ENCODE measurements at regions not wholly inside any gene's neighbourhood (a gene's known extent, or its start where the extent isn't known, plus 50 kb on each side); places are given as distances from the start of the nearest gene placed in this dataset.
"Not testable (repeated sequence)": the region's sequence is repeated elsewhere in the genome, so short reads cannot be mapped to it uniquely, and the experiment has no call there.

DNA sequence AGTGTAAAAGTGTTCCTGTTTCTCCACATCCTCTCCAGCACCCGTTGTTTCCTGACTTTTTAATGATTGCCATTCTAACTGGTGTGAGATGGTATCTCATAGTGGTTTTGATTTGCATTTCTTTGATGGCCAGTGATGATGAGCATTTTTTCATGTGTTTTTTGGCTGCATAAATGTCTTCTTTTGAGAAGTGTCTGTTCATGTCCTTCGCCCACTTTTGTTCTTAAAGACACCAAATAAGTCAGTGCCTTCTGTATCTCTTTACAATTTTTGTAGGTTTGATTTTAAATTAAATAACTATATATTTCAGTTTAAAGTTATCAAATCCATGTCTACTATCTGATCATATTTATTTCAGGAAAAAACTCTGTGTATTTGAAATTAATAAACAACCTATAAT, 202.4 kb upstream of the ZNF322 start:
- H3K27me3 ChIP-seq (replicated peaks; ENCODE audit: control insufficient read depth, insufficient read depth, low read length); H3K4me3 ChIP-seq (ENCODE audit: low read length); DNase-seq (ENCODE audit: low read depth); H3K36me3 ChIP-seq (ENCODE audit: control insufficient read depth, insufficient read depth, low read length, severe bottlenecking); H3K9me3 ChIP-seq (ENCODE audit: control insufficient read depth, low read length); H3K4me1 ChIP-seq (ENCODE audit: control insufficient read depth, insufficient read depth, low read length); H3K9ac ChIP-seq (ENCODE audit: low read length): not testable (repeated sequence)

DNA sequence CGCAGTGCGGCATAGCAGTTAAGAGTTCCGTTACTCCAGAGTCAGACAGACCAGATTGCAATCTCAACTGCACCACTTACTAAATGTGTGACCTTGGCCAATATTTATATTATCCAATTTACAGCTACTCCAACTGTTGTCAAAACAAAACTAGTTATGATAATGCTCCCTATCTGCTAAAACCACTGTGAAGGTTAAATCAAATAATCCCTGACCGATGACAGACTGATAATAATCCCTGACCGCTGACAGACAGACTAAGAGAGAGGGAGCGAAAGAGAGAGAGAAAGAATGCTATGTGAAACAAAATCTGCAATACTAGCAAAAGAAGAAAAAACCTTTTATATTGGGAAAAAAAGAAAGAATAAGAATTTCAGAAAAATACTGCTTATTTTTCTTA, 204.1 kb upstream of the ZNF322 start:
- not testable (repeated sequence) for H3K36me3 ChIP-seq (ENCODE audit: control insufficient read depth, insufficient read depth, low read length, severe bottlenecking); H3K4me3 ChIP-seq (ENCODE audit: low read length); H3K9ac ChIP-seq (ENCODE audit: low read length)

DNA sequence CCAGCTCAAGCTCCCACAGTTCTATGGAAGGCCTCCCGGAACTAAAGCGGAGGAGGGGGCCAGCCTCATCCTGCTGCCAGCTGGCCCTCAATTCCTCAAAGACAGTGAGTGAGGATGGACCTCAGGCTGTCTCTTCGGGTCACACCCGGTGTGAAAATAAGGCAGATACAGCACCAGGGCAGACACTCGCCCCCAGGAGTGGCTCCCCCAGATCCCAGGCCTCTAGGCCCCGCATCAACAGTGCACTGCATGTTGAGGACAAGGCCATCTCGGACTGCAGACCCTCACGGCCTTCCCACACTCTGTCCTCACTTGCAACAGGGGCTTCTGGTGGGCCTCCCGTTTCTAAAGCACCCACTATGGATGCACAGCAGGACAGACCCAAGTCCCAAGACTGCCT, 239.2 kb upstream of the ZNF322 start:
- H3K9ac ChIP-seq (ENCODE audit: low read length); H3K4me3 ChIP-seq (ENCODE audit: low read length); H3K4me1 ChIP-seq (ENCODE audit: control insufficient read depth, insufficient read depth, low read length): not testable (repeated sequence)

More for the DNA sequence above, 204.1 kb upstream of the ZNF322 start:
- H3K9me3 ChIP-seq (ENCODE audit: control insufficient read depth, low read length); H3K4me1 ChIP-seq (ENCODE audit: control insufficient read depth, insufficient read depth, low read length); DNase-seq (ENCODE audit: low read depth); H3K27me3 ChIP-seq (replicated peaks; ENCODE audit: control insufficient read depth, insufficient read depth, low read length): not testable (repeated sequence)

DNA sequence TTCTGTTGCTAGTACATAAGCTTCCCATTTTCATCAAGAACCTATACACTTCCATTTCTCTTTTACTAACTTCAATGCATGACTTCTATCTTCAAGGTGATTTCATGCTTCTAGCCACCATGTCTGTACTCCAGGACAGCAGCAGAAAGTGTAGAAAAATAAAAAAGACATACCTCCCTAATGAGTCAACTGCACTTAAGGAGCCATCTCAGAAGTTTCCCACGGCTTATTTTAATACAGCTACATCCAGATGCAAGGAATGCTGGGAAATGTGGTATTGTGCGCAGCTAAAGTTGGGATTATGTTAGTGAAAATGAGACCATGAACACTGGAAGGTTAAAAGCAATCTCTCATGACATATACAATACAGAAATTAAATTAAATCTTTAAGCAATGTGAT, 264.7 kb upstream of the ZNF322 start:
- not testable (repeated sequence) for H3K27me3 ChIP-seq (replicated peaks; ENCODE audit: control insufficient read depth, insufficient read depth, low read length); H3K9me3 ChIP-seq (ENCODE audit: control insufficient read depth, low read length); H3K36me3 ChIP-seq (ENCODE audit: control insufficient read depth, insufficient read depth, low read length, severe bottlenecking); H3K9ac ChIP-seq (ENCODE audit: low read length); H3K4me1 ChIP-seq (ENCODE audit: control insufficient read depth, insufficient read depth, low read length); H3K4me3 ChIP-seq (ENCODE audit: low read length)
- DNase-seq (ENCODE audit: low read depth) = peak; percentile 17

More for the DNA sequence above, 239.2 kb upstream of the ZNF322 start:
- not testable (repeated sequence) for DNase-seq (ENCODE audit: low read depth); H3K9me3 ChIP-seq (ENCODE audit: control insufficient read depth, low read length); H3K27me3 ChIP-seq (replicated peaks; ENCODE audit: control insufficient read depth, insufficient read depth, low read length); H3K36me3 ChIP-seq (ENCODE audit: control insufficient read depth, insufficient read depth, low read length, severe bottlenecking)

DNA sequence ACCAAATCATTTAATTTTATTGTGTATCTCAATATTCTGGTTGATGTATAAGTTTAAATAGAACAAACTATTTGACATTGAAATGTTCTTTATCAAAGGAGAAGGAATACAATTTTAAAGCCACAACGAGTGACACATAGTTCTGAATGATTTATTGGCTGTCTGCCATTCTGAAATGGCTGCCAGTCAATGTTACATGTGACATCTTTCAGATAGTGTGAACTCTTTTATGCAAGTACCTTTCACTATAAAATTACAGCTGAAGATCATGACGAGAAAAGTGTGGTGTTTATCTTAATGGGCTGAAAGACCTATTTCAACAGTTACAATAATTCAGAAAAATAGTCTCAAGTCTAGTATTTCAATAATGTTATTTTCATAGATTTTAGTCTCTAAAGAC, 268.6 kb upstream of the ZNF322 start:
- H3K9me3 ChIP-seq (ENCODE audit: control insufficient read depth, low read length); H3K27me3 ChIP-seq (replicated peaks; ENCODE audit: control insufficient read depth, insufficient read depth, low read length); H3K4me3 ChIP-seq (ENCODE audit: low read length); DNase-seq (ENCODE audit: low read depth); H3K9ac ChIP-seq (ENCODE audit: low read length); H3K36me3 ChIP-seq (ENCODE audit: control insufficient read depth, insufficient read depth, low read length, severe bottlenecking); H3K4me1 ChIP-seq (ENCODE audit: control insufficient read depth, insufficient read depth, low read length): not testable (repeated sequence)

DNA sequence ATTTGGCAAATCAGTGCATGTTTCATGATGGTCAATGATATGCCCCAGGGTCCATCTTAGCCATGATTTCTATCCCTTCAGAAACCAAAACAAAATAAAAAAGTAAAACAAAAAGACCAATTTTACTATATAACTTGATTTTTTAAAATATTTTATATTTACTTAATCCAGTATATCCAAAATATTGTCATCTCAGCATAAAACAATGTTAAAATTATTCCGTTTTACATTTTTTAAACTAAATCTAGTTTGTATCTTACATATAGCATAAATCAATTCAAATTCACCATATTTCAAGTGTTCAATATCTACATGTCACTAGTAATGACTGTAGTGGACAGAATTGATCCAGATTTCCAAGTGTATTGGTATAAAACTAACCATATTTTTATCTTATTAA, 277.7 kb upstream of the ZNF322 start:
- not testable (repeated sequence) for H3K36me3 ChIP-seq (ENCODE audit: control insufficient read depth, insufficient read depth, low read length, severe bottlenecking); H3K4me1 ChIP-seq (ENCODE audit: control insufficient read depth, insufficient read depth, low read length); H3K27me3 ChIP-seq (replicated peaks; ENCODE audit: control insufficient read depth, insufficient read depth, low read length); H3K9me3 ChIP-seq (ENCODE audit: control insufficient read depth, low read length); H3K9ac ChIP-seq (ENCODE audit: low read length); H3K4me3 ChIP-seq (ENCODE audit: low read length); DNase-seq (ENCODE audit: low read depth)

DNA sequence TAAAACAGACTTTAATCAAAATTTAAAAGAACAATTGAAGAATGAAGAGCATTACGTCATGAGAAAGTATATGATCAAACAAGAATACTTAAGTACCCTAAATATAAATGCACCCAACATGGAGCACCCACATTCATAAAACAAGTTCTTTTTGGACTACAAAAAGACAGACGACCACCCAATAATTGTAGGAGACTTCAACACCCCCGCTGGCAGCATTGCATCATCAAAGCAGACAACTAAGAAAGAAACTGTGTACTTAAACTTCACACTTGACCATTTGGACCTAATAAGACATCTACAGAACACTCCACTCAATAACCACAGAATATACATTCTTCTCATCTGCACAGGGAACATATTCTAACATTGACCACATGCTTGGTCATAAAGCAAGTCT, 291.7 kb upstream of the ZNF322 start:
- not testable (repeated sequence) for H3K4me3 ChIP-seq (ENCODE audit: low read length); H3K4me1 ChIP-seq (ENCODE audit: control insufficient read depth, insufficient read depth, low read length); DNase-seq (ENCODE audit: low read depth); H3K36me3 ChIP-seq (ENCODE audit: control insufficient read depth, insufficient read depth, low read length, severe bottlenecking); H3K27me3 ChIP-seq (replicated peaks; ENCODE audit: control insufficient read depth, insufficient read depth, low read length); H3K9me3 ChIP-seq (ENCODE audit: control insufficient read depth, low read length); H3K9ac ChIP-seq (ENCODE audit: low read length)

DNA sequence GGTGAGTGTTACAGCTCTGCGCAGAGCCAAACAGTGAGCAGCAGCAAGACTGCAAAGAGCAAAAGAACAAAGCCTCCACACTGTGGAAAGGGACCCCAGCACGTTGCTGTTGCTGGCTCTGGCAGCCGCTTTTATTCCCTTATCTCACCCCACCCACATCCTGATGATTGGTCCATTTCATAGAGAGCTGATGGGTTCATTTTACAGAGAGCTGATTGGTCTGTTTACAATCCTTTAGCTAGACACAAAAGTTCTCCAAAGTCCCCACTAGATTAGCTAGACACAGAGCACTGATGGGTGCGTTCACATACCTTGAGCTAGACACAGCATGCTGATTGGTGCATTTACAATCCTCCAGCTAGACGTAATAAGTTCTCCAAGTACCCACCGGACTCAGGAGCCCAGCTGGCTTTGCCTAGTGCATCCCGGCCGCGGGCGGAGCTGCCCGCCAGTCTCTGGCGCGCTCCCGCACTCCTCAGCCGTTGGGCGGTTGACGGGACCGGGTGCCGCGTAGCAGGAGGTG, 291.4 kb upstream of the PRSS16 start:
- not testable (repeated sequence) for H3K36me3 ChIP-seq (ENCODE audit: control insufficient read depth, insufficient read depth, low read length, severe bottlenecking); H3K27me3 ChIP-seq (replicated peaks; ENCODE audit: control insufficient read depth, insufficient read depth, low read length); H3K9ac ChIP-seq (ENCODE audit: low read length); H3K9me3 ChIP-seq (ENCODE audit: control insufficient read depth, low read length); H3K4me1 ChIP-seq (ENCODE audit: control insufficient read depth, insufficient read depth, low read length)
- peak overlapping the region; percentile 76 for H3K4me3 ChIP-seq (ENCODE audit: low read length)
- DNase-seq (ENCODE audit: low read depth) = peak; percentile 59

DNA sequence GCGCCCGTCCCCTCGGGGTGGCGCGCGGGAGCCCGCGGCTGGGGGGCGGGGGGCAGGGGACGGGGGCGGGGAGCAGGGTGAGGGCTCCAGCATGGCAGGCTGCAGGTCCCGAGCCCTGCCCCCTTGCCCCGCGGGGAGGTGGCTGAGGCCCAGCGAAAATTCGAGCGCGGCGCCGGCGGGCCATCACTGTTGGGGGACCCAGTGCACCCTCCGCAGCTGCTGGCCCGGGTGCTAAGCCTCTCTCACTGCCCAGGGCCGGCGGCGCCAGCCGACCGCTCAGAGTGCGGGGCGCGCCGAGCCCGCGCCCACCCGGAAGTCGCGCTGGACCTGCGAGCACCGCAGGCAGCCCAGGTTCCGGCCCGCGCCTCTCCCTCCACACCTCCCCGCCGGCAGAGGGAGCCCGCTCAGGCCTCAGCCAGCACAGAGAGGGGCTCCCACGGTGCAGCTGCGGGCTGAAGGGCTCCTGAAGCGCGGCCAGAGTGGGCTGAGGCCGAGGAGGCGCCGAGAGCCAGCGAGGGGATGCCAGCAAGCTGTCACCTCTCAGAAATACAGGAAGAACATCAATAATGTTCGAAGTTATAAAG, 290.8 kb upstream of the PRSS16 start:
- not testable (repeated sequence) for H3K9me3 ChIP-seq (ENCODE audit: control insufficient read depth, low read length); H3K27me3 ChIP-seq (replicated peaks; ENCODE audit: control insufficient read depth, insufficient read depth, low read length); H3K4me1 ChIP-seq (ENCODE audit: control insufficient read depth, insufficient read depth, low read length); H3K36me3 ChIP-seq (ENCODE audit: control insufficient read depth, insufficient read depth, low read length, severe bottlenecking)
- DNase-seq (ENCODE audit: low read depth) = peak; percentile 85
- peak overlapping the region; percentile 66 for H3K9ac ChIP-seq (ENCODE audit: low read length)
- peak overlapping the region; percentile 76 for H3K4me3 ChIP-seq (ENCODE audit: low read length)

DNA sequence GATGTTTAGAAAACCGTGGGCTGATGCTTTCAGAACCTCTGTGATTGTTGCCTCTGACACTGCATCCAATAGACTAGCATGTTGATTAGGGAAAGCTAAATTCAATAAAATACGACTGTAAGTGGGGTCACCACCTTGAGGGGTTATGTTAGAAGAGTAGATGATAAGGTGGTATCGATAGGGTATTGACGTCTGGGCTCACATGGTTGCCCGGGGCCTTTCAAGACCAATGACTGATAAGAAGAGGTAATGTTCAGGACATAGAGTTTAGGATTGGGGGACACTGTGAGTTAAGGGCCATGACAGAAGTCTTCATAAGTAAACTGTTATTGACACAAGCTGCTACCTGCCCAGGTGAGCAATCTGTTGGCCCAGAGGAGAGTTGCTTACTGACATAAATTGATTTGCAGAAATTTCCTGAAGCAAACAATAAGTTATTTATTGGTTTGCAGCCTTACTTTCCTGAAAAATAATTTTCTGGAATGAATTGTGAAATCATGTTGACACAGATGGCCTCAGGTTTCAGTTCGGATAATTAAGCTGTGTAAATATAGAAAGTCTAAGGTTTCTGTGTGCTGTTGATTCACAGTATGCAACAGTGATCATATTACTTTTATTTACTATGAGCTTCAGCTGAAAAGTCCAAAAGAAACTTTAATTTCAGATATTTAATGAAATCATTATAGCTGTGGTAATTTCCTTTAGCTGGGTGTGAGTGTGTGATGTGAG, 289.9 kb upstream of the PRSS16 start:
- peak; percentile 8 for DNase-seq (ENCODE audit: low read depth)
- peak overlapping the region; percentile 66 for H3K9ac ChIP-seq (ENCODE audit: low read length)
- H3K9me3 ChIP-seq (ENCODE audit: control insufficient read depth, low read length) = not testable (repeated sequence)

DNA sequence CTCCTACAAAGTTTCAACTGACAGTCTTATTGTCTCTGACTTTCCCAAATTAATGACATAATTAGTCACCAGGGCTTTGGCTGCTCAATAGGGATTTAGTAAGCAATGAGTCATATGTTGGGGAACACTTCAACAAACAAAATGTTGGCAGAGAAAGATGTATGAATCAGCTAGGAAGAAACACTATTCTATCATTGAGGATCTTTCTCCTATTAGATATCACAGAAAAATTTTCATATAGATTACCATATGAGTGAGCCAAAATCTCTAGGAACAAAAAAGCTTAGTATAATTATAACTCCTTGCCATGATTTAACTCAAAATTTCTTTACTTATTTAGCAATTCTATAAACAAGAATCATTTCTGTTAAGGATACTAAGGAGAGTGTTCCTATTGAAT, 286.3 kb upstream of the PRSS16 start:
- H3K4me3 ChIP-seq (ENCODE audit: low read length); DNase-seq (ENCODE audit: low read depth); H3K9me3 ChIP-seq (ENCODE audit: control insufficient read depth, low read length); H3K4me1 ChIP-seq (ENCODE audit: control insufficient read depth, insufficient read depth, low read length); H3K36me3 ChIP-seq (ENCODE audit: control insufficient read depth, insufficient read depth, low read length, severe bottlenecking); H3K9ac ChIP-seq (ENCODE audit: low read length); H3K27me3 ChIP-seq (replicated peaks; ENCODE audit: control insufficient read depth, insufficient read depth, low read length): not testable (repeated sequence)

More for the DNA sequence above, 289.9 kb upstream of the PRSS16 start:
- H3K4me1 ChIP-seq (ENCODE audit: control insufficient read depth, insufficient read depth, low read length); H3K36me3 ChIP-seq (ENCODE audit: control insufficient read depth, insufficient read depth, low read length, severe bottlenecking); H3K27me3 ChIP-seq (replicated peaks; ENCODE audit: control insufficient read depth, insufficient read depth, low read length): not testable (repeated sequence)
- H3K4me3 ChIP-seq (ENCODE audit: low read length) = peak overlapping the region; percentile 76

DNA sequence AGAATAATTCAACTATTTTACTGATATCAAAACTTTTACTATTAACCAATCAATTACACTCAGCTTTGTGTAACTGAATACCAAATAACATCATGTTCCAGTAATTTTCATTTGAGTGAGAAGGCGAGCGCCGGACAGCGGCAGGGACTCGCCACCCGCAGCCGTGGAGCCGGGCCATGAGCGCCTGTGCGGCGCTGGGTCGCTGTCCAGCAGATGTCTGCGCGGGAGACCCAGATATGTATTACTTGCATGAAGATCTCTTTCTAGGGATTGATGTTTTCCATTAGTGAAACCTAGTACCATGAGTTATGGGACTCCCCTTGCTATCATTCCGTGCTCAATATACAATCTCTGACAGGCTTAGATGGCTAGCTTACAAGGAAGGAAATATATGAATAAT, 245.1 kb upstream of the PRSS16 start:
- Histone ChIP-seq H3K36me3 (ENCODE audit: control insufficient read depth, insufficient read depth, low read length, severe bottlenecking) (no peaks in the 10 kb centered on the region), H3K4me1 (ENCODE audit: control insufficient read depth, insufficient read depth, low read length) (no peaks in the 10 kb centered on the region), H3K9me3 (ENCODE audit: control insufficient read depth, low read length) (no peaks in the 10 kb centered on the region), H3K9ac (ENCODE audit: low read length) (no peak overlapping the region), H3K4me3 (ENCODE audit: low read length) (no peak overlapping the region), H3K27me3 (replicated peaks; ENCODE audit: control insufficient read depth, insufficient read depth, low read length) (no peaks in the 10 kb centered on the region)
- no peak for DNase-seq (ENCODE audit: low read depth)

Data from adipocyte (in vitro differentiated cells).